KMS-11 (cell line): ENCODE measurements at regions not wholly inside any gene's neighbourhood (a gene's known extent, or its start where the extent isn't known, plus 50 kb on each side); places are given as distances from the start of the nearest gene placed in this dataset.

Source experiments
- H2AFZ ChIP-seq: fragments of 200-600 bp; sonication (generic); 2 replicates; pipeline ENCODE4 v1.6.1; 2016; ENCODE audit warnings: antibody characterized with exemption, mixed run types, low read depth
- H3K27ac ChIP-seq: fragments of 200-600 bp; sonication (generic); 2 replicates; pipeline ENCODE4 v1.6.1; 2016; ENCODE audit warnings: mild to moderate bottlenecking, mixed run types
- H3K27me3 ChIP-seq: fragments of 200-600 bp; sonication (generic); 2 replicates; pipeline ENCODE4 v1.6.1; 2017; ENCODE audit warnings: mild to moderate bottlenecking, low read depth, mixed run types, moderate library complexity; ENCODE audit not compliant: insufficient read depth
- H3K36me3 ChIP-seq: fragments of 200-600 bp; sonication (generic); 2 replicates; pipeline ENCODE4 v1.6.1; 2017; ENCODE audit warnings: mild to moderate bottlenecking, mixed run types; ENCODE audit not compliant: insufficient read depth
- H3K4me1 ChIP-seq: fragments of 200-600 bp; sonication (generic); 2 replicates; pipeline ENCODE4 v1.6.1; 2016; ENCODE audit warnings: mild to moderate bottlenecking, low read depth, mixed run types; ENCODE audit not compliant: poor library complexity, severe bottlenecking
- H3K4me2 ChIP-seq: fragments of 200-600 bp; sonication (generic); 2 replicates; pipeline ENCODE4 v1.7.0; 2016; ENCODE audit warnings: mild to moderate bottlenecking, mixed run types
- H3K4me3 ChIP-seq: fragments of 200-600 bp; sonication (generic); IDR thresholded peaks from 2 replicates; pipeline ENCODE4 v1.6.1; 2017; ENCODE audit warnings: low read depth, low read length, mixed read lengths; ENCODE audit not compliant: insufficient read depth
- H3K79me2 ChIP-seq: fragments of 200-600 bp; sonication (generic); 2 replicates; pipeline ENCODE4 v1.6.1; 2016; ENCODE audit warnings: low read depth, mixed run types; ENCODE audit not compliant: insufficient read depth
- H3K9ac ChIP-seq: fragments of 200-600 bp; sonication (generic); 2 replicates; pipeline ENCODE4 v1.6.1; 2016; ENCODE audit warnings: mild to moderate bottlenecking, mixed run types
- H4K20me1 ChIP-seq: fragments of 200-600 bp; sonication (generic); 2 replicates; pipeline ENCODE4 v1.6.1; 2016; ENCODE audit warnings: mild to moderate bottlenecking, mixed run types; ENCODE audit not compliant: insufficient read depth
- CTCF ChIP-seq: fragments of 200-600 bp; sonication (generic); conservative IDR thresholded peaks from 2 replicates; pipeline ENCODE4 v1.6.1; 2017; ENCODE audit warnings: low read depth, mild to moderate bottlenecking, antibody characterized with exemption, low read length, moderate library complexity, mixed read lengths

DNA sequence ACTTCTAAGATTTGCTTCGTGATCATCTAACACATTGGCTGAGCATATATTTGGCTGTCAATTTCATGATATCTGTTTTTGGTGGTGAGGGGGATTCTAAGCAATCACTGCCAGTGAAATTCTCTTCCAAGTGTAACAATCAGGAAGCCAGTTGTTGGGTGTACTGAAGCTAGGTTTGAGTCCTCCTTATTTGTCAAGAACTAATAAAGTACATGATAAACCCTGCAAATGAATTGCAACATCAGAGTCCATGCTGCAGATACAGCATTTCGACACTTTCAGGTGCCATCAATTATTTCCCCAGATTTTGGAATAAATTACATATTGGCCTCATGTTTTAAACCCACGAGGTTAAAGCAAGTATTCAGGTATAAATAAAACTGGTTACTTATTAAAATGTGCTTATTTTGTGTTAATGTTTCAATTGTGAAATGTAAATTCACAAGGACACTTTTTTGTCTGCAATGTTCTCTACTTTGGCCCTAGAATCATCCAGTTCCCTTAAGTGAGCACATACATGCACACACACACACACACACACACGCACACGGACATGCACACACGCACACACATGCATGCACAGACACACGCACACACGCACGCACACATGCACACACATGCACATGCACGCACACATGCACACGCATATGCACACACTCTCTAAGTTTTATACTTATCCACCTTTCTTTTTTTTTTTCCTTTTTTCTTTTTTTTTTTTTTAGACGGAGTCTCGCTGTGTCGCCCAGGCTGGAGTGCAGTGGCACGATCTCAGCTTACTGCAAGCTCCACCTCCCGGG lies 510.2 kb upstream of the KLF6 start:
- Histone ChIP-seq H3K4me2 (no peak overlapping the region), H3K4me1 (no peaks in the 10 kb centered on the region), H3K9ac (no peak overlapping the region), H4K20me1 (no peaks in the 10 kb centered on the region), H3K36me3 (no peaks in the 10 kb centered on the region), H2AFZ (no peak overlapping the region), H3K79me2 (no peaks in the 10 kb centered on the region), H3K27me3 (no peaks in the 10 kb centered on the region), H3K4me3 (no peak overlapping the region), H3K27ac (no peak overlapping the region)
- no peak for TF ChIP-seq CTCF

DNA sequence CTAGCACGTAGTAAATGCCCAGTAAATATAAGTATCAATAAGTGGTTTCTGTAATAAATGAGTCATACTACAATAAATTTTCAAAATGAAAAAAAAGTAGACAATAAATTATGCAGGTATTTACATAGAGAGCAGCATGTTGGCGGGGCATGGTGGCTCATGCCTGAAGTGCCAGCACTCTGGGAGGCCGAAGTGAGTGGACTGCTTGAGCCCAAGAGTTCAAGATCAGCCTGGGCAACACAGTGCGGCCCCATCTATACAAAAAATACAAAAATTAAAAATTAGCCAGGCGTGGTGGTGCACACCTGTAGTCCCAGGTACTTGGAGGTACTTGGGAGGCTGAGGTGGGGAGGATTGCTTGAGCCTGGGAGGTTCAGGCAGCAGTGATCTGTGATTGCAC lies 509.3 kb upstream of the KLF6 start:
- H2AFZ ChIP-seq = no peak overlapping the region

GRCh38 chr10:4291990-4292389 lies 507.0 kb upstream of the KLF6 start:
- H3K27me3 ChIP-seq = no peaks in the 10 kb centered on the region
- no peak overlapping the region for H3K27ac ChIP-seq
- no peaks in the 10 kb centered on the region for H4K20me1 ChIP-seq
- no peak overlapping the region for H3K4me2 ChIP-seq
- H3K4me1 ChIP-seq = no peaks in the 10 kb centered on the region
- H3K9ac ChIP-seq = no peak overlapping the region
- TF ChIP-seq CTCF = no peak
- H3K79me2 ChIP-seq = no peaks in the 10 kb centered on the region
- no peak overlapping the region for H3K4me3 ChIP-seq
- H2AFZ ChIP-seq = no peak overlapping the region
- H3K36me3 ChIP-seq = no peaks in the 10 kb centered on the region

More for the DNA sequence above, 509.3 kb upstream of the KLF6 start:
- Histone ChIP-seq H3K4me1 (no peaks in the 10 kb centered on the region), H3K4me2 (no peak overlapping the region), H3K36me3 (no peaks in the 10 kb centered on the region), H3K79me2 (no peaks in the 10 kb centered on the region), H3K27ac (no peak overlapping the region), H3K9ac (no peak overlapping the region), H3K4me3 (no peak overlapping the region), H3K27me3 (no peaks in the 10 kb centered on the region), H4K20me1 (no peaks in the 10 kb centered on the region)
- no peak for TF ChIP-seq CTCF

GRCh38 chr10:4285121-4285520 lies 500.1 kb upstream of the KLF6 start:
- H3K79me2 ChIP-seq = no peaks in the 10 kb centered on the region
- TF ChIP-seq CTCF = no peak
- no peaks in the 10 kb centered on the region for H3K36me3 ChIP-seq
- H3K4me1 ChIP-seq = no peaks in the 10 kb centered on the region
- no peak overlapping the region for H3K4me2 ChIP-seq
- H3K4me3 ChIP-seq = no peak overlapping the region
- H3K27ac ChIP-seq = no peak overlapping the region
- H3K27me3 ChIP-seq = no peaks in the 10 kb centered on the region
- H3K9ac ChIP-seq = no peak overlapping the region
- H4K20me1 ChIP-seq = no peaks in the 10 kb centered on the region
- no peak overlapping the region for H2AFZ ChIP-seq
